ENCODE measurements at regions not wholly inside any gene's neighbourhood (a gene's known extent, or its start where the extent isn't known, plus 50 kb on each side); places are given as distances from the start of the nearest gene placed in this dataset.

DNA sequence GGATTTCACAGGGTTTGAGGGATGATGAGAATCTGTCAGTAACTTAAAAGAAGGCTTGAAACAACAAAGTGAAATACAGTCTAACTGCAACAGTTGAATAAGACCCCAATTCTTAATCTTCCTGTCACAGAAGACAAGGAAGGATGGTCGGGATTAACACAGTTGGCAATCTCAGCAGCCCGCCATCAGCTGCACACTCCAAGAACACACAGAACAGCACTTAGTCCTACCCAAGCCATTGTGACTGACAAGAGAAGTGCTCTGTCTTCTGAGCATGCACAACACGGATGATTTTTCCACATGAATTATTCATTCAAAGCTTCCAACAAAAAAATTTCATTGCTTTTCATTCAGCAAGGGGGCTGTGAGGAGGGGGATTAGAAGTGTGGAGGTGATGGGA lies 576.1 kb downstream of the TLE4 start:
- DNase-seq (ENCODE audit: low read depth) = no peak

DNA sequence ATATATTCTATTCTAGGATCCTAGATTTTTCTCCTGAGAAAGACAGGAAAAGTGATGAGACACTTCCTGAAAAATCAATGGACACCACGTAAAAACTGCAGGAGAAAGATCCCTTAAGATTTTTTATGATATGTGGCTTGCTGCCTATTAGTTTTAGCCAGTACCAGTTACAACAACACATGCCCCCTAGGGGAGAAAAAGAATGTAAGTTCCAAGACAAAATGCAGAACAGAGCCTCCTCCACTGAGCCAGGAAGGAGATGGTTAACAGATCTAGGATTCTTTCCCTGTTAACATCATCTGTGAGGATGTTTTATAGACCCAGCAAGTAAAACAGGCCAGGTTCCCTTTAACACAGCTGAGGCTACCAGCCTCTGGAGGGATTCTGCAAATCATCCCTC lies 574.7 kb downstream of the TLE4 start:
- DNase-seq (ENCODE audit: low read depth) = no peak

DNA sequence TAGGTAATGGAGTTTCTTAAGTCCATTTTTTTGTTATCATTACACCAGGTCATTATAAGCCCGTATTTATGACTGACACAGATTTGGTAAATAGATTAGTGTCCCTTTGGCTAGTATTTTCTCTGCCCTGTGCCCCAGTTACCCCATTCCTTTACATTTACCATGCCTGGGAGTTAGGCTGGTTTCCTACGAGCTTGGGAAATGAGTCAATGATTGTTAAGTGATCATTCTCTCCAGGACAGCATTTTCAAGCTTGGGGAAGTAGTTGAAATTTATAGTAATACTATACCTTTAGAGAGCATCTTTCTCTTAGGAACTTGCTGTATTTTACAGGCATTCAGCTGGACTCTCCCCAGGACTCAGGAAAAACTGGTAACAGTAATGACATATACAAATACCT lies 573.1 kb downstream of the TLE4 start:
- DNase-seq (ENCODE audit: low read depth) = no peak

DNA sequence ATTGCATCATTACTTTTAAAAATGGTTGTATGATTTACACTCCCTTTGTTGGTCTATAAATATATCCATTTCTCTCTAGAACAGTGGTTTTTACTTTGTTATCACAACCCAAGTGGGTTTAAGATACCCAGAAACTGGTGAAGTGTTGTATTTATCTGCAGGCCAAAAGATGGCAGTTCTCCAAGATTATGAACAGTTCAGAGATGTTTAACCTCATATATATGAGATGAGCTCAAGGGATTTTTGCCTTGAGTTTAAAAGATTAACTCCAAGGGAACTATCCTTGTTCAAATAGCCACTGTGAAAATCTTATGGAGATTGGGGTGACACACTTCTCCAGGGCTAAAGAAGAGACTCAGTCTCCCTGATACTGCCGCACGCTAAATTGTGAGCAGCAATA lies 572.6 kb downstream of the TLE4 start:
- DNase-seq (ENCODE audit: low read depth) = no peak

DNA sequence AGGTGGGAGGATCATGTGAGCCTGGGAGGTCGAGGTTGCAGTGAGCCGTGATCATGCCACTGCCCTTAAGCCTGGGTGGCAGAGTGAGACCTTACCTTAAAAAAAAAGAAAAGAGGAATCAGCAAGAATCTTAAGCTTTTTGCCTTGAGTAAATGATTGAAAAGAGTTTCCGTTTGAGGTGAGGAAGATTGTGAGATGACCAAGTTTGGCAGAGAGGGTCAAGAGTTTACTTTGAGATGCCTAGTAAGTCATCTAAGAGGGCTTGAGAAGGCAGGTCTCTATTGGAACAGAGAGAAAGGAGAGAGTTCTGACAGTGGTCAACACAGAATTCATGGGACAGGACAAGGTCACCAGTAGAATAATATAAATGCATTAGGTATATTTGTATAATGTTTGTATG lies 572.1 kb downstream of the TLE4 start:
- no peak for DNase-seq (ENCODE audit: low read depth)

DNA sequence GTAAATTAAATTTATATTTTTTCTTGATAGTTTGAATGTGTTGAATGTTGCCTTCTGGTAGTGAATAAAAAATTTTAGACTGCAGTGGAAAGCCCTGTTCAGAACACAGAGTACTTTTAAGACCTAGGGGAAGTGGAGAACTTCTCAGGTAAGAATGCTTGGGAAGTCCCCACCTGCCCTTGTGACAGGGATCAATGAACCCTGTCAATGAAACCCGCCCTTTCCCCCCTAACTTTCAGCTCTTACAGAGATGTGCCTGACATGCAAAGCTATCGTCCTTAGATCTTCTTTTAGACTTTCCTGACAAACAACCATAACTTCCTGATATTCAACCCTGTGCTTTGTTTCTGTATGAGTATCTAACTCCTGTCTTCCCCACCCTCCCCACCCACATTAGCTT lies 562.7 kb downstream of the TLE4 start:
- DNase-seq (ENCODE audit: low read depth) = no peak

DNA sequence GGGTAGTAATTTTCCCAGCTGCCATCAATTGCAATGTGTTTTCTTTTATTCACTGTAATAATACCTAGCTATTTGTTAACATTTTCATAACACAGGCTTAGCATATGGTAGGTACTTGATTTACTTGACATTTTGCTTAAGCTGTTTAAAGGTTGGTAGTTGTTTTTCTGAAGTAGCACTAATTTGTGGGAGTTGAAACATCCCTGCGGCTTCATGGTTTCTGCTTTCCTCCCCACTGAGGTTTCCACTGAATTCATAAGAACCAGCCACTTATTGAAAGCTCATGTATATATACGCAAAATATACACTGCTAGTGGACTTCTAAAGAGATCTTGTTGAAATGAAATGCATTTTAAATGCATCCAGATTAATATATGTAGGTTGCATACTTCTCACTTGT lies 559.9 kb downstream of the TLE4 start:
- no peak for DNase-seq (ENCODE audit: low read depth)

DNA sequence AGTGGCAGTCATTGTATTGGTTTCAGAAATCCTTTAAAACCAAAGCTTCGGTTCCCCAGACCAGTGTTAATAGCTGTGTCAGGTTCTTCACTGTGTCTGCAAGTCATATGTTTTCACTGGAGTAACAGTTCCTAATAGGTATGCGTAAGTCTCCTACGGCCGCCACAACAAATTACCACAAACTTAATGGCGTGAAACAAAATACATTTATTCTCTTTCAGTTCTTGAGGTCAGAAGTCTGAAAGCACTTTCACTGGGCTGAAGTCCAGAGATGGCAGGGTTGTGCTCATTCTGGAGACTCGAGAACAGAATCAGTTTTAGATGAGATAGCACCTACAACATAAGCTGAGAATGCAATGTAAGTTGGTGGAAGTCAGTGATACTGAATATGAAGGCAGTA lies 556.2 kb downstream of the TLE4 start:
- DNase-seq (ENCODE audit: low read depth) = no peak

DNA sequence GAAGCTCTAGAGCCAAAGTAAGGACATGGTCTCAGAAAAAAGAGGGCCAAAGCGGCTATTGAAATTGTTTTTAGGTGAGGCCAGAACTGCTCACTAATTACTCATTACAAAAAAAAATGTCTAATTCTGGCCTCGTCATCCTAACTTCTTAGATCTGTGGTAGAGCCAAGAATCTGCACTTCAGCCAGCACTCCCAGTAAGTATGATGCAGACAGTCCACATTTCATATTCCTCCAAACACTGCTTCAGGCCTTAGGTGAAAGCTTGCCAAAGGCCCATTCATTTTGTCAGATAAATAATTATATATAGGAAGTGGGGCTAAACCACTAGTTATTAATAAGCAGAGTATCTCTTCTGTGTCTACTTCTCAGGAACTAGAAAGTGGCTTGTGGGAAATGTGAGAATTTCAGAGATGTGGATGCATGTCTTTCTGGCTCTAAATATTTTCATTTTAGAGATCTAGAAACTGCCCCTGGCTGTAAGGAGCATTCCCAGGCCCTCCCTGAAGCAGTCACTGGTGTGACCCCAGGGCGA lies 554.0 kb downstream of the TLE4 start:
- no peak for DNase-seq (ENCODE audit: low read depth)

DNA sequence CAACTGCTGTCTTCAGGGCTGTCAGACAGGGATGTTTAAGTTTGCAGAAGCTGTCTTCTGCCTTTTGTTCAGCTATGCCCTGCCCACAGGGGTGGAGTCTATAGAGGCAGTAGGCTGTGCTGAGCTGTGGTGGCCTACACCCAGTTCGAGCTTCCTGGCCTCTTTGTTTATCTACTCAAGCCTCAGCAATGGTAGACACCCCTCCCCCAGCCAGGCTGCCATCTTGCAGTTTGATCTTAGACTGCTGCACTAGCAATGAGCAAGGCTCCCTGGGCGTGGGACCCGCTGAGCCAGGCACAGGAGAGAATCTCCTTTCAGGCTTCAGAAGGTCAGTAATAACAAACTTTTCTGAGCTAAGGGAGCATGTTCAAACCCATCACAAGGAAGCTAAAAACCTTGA lies 545.3 kb downstream of the TLE4 start:
- DNase-seq (ENCODE audit: low read depth) = no peak

DNA sequence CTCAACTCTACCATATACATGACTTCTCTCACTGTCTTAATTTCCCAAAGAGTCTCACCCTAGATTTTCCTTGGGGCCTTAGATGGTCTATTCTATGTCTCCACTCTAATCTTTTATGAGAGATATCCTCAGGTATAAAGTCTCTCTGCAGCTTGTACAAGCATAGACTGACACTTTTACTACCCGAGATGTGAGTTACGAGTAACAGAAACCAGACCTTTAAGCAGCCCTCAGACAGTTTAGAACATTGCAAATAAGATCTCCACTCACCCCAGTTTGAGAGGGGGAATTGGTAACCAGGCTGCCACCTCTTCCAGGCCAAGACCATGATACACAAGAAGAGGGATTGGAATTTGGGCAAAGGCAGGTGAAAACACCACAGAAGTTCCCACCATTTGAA lies 542.5 kb downstream of the TLE4 start:
- DNase-seq (ENCODE audit: low read depth) = no peak

DNA sequence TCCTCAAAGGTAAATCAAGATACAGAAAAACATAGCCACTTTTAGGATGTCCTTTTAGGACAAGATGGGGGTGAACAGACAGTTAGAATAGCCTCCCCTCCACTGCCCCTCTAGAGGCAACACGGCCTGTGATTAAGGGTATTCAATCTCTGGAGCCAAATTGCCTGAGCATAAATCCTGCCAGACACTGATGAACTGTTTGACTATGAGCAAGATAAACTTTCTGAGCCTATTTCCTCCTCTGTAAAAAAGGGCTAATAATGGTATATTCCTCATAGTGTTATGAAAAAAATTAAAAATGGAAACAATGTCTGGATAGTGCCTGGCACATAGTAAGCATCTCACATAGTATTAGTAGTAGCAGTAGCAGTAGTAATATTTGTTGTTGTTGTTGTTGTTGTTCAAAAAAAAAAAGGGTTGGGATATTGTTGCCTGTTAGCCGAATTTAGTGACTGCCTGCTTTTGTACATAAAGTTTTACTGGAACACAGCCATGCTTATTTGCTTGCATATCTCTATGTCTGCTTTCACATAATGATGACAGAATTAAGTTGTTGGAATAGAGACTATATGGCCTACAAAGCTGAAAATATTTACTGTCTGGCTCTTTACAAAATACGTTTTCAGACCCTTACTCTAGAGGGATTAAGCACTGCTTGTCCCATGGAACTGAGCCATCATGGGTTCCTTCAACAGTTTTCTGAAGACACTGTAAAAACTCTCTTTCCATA lies 536.3 kb downstream of the TLE4 start:
- no peak for DNase-seq (ENCODE audit: low read depth)

DNA sequence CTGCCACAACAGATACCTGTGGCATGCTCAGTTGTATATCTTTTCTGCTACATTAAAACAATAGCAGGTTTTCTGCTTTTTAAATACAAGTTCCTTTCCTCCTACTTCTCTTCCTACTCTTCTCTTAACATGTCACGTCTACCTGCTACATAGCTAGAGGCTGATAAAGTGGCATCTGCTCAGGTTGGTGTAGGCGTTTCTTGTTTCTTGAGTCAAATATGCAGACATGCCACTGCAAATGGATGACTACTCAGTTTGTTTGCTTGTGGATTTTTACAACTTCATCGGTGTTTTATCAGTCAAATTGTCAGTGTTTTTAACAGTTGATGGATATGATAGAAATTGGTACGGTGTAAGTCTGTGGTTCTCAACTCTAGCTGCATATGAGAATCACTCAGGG lies 525.7 kb downstream of the TLE4 start:
- DNase-seq (ENCODE audit: low read depth) = no peak

DNA sequence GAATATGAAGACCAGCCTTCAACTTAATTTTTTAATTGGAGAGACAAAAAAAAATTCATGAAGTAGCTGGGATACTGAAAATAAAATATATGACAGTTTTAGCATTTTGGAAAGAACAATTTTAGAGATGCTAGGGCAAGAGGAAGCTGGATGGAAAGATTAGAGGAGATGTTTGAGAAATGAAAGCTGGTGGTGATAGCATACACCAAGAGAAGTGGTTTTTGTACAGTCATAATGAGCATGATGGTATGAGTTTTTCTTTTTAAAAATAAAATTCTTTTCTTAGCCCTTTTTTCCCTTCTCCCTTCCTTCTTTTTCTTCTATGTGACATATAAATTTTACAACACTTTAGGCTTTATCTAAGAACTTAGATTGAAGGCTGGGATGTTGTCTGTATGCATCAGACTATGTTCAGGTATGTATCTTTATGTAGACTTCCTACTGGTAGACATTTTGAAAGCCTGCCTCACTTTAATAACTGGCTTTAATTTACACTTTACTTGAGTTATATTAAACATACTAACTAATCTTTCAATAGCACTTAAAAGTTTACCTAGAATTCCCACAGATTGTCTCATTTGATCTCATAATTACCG lies 522.5 kb downstream of the TLE4 start:
- no peak for DNase-seq (ENCODE audit: low read depth)

DNA sequence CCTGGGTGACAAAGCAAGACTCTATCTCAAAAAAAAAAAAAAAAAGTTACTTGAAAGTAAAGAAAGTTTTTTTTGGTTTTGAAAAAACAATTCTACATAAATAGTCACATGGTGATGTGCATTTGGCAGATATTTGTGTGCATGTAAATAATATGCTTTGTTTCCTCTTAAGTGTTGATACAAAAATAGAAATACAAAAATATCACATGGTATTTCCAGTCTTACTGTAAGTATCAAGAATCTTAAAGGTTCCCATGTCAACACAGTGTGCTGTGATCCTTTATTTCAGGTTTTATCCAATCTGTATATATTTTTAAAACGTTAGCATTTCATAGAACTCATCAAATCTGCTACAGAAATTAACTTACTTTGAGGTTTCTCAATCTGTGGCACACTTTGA lies 521.9 kb downstream of the TLE4 start:
- DNase-seq (ENCODE audit: low read depth) = no peak

DNA sequence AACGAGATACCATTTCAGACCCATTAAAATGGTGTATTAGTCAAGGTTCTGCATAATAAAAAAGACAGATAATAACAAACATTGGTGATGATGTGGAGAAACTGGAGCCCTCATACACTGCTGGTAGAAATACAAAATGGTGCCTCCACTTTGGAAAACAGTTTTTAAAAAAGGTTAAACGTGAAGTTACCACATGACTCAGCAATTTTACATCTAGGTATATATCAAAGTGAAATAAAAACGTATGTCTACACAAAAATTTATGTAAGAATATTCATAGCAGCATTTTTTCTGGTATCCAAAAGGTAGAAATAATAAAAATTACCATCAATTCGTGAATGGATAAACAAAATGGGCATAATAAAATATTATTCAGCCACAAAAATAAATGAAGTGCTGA lies 519.8 kb downstream of the TLE4 start:
- no peak for DNase-seq (ENCODE audit: low read depth)

DNA sequence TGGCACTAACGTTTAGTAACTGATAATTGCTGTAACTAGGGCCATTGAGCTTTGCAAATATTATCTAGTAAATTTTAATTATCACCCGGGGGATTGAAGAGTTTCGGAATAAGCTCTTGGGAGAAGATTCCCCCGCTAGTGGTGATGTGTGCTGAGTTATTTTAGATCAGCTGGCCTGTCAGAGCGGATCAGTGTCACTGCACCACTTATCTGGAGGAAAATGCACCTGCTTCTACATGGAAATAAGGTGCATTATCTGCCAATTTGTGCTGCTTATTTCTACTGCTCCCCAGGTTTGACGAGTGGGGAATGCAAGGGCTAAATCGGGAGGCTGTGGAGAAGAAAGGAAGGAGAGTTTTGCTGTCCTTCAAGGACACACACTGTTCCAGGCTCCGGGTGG lies 518.6 kb downstream of the TLE4 start:
- no peak for DNase-seq (ENCODE audit: low read depth)

DNA sequence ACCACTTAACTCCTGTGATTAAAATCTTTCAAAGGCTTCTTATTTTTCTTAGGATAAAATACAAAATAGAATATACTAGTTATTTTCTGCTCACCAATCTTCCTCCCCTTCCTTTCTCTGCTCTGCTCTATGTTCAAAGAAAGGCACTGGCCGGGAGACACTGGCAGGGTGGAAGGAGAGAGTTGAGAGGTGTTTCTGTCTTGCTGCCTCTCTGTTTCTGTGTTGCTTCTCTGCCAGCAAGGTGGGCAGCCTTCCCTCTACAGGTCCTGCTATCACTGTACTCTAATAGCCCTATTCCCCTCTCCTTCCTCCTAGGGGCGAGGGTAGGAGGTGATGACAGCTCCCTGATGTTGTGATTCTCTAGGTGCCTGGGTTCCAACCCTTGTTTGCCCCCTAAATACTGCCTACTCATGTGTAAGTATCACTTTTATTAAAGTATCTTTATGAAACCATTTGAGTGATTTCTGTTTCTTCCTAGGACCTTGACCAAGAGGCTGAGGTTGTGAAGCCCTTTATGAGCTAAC lies 515.1 kb downstream of the TLE4 start:
- no peak for DNase-seq (ENCODE audit: low read depth)

DNA sequence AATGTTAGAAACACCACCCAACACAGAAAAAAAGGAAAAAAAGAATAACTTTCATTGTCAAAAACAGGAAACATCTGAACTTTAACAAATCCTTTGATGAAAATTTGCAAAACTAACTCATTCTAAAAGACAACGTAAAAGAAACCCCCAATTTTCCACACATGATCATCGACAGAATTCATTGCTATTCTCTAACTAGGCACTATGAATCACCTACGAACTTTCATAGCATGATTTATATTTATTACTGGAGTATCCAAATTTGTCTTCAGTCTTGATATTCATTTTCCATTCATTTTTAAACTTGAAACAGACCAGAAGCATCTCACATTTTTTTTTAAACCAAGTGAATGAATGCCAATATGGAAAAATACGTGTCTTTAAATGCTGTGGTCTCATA lies 514.6 kb downstream of the TLE4 start:
- no peak for DNase-seq (ENCODE audit: low read depth)

DNA sequence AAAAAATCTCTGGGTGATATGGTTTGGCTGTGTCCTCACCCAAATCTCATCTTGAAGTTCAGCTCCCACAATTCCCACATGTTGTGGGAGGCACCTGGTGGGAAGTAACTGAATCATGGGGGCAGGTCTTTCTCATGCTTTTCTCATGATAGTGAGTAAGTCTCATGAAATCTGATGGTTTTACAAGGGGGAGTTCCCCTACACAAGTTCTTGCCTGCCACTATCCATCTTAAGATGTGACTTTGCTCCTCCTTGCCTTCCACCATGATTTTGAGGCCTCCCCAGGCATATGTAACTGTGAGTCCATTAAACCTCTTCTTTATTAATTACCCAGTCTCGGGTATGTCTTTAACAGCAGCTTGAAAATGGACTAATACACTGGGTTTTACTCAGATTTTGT lies 513.9 kb downstream of the TLE4 start:
- DNase-seq (ENCODE audit: low read depth) = no peak

DNA sequence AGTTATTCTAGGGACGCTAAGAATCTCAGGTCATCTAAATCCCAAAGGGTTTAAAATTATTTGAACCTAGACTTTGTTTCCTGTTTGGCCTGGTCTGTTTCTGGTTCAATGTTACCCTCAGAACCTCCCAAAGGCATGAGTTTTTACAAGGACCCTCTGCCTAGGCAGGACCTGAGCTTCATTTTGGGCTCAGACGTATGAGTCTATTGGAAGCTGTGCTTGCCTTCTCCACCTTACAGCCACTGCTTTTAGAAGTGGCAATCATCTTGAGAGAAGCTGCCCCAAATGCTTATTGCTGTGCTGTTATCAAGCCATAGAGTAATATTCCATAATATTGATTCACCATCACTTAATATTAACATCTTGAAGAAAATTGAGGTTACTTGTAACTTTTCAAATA lies 510.4 kb downstream of the TLE4 start:
- no peak for DNase-seq (ENCODE audit: low read depth)

DNA sequence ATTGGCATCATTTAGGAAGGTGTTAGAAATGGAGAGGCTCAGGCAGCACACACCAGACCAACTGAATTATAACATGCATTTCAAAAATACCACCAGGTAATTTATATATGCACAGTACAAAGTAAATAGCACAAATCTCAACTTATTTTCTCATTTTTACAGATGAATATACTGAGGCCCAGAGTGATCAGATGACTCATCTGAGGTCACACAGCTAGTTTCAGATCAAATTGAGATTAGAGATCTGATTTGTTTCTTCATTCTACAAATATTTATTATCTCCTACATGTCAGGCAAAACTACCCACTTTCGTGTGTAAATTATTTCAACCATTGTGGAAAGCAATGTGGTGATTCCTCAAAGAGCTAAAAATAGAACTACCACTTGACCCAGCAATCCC lies 507.1 kb downstream of the TLE4 start:
- no peak for DNase-seq (ENCODE audit: low read depth)

DNA sequence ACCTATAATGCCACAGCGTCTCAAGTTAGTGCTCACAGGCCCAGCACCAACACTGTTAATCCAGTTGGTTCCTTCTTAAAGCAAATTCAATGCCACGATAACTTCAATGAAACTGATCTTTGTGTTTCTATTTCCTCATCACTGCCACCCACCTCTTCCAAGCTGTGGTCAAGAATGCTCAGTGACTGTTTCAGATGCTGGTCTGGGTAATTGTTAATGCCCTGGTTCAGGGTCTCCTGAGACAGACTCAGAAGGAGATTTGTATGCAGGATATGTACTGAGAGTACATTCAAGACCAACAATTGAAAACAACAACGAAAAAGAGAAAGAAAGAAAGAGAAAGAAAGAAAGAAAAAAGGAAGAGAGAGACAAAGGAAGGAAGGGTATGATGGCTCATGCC lies 505.3 kb downstream of the TLE4 start:
- DNase-seq (ENCODE audit: low read depth) = no peak

DNA sequence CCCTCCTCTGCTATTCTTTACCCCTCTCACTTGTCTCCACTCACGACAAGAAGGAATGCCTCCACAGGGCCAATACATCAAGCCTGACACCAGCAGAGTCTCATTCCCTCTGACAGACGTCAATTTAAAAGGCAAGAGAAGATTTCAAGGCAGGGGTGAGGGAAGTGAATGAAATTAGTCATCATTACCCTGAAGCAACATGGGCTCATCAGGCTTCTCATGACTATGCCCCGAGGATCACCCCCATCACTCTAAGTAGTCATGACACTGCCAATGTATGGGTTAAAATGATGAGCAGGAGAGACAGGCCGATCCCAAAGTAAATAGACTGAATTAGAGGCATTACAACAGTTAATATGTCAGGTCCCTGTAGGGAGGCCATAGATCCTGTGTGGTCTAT lies 504.4 kb downstream of the TLE4 start:
- no peak for DNase-seq (ENCODE audit: low read depth)

Measured in RPMI7951 (cell line).